ENCODE measurements at regions not wholly inside any gene's neighbourhood (a gene's known extent, or its start where the extent isn't known, plus 50 kb on each side); places are given as distances from the start of the nearest gene placed in this dataset.

GRCh38 chr2:49840428-49840975, 686.2 kb upstream of the FSHR start:
- no peak for DNase-seq
- no peaks in the 10 kb centered on the region for H3K4me1 ChIP-seq (ENCODE audit: insufficient read depth)
- no peak overlapping the region for H3K27ac ChIP-seq
- intact Hi-C loops (cut with DNase I) = no loop called here
- TF ChIP-seq CTCF (IDR thresholded peaks at IDR 0.05) = no peak
- no peak for TF ChIP-seq EP300 (IDR thresholded peaks at IDR 0.05)
- no peak for TF ChIP-seq POLR2A (IDR thresholded peaks at IDR 0.05)
- H3K27me3 ChIP-seq = no peaks in the 10 kb centered on the region
- no peaks in the 10 kb centered on the region for H3K36me3 ChIP-seq
- WGBS, 3 donors = 66 to 69% (median 67%) methylated on average over 5 of the region's 5 CpGs
- H3K4me3 ChIP-seq = no peak overlapping the region
- H3K9me3 ChIP-seq = no peaks in the 10 kb centered on the region

- H3K27ac ChIP-seq = no peak overlapping the region
Measured at GRCh38 chr2:49839818-49840217, 685.5 kb upstream of the FSHR start.

GRCh38 chr2:49837561-49838293, 683.4 kb upstream of the FSHR start:
- no peaks in the 10 kb centered on the region for H3K36me3 ChIP-seq
- H3K4me1 ChIP-seq (ENCODE audit: insufficient read depth) = no peaks in the 10 kb centered on the region
- TF ChIP-seq POLR2A (IDR thresholded peaks at IDR 0.05) = no peak
- no peak for TF ChIP-seq CTCF (IDR thresholded peaks at IDR 0.05)
- no peaks in the 10 kb centered on the region for H3K27me3 ChIP-seq
- no peak overlapping the region for H3K27ac ChIP-seq
- no peak overlapping the region for H3K4me3 ChIP-seq
- intact Hi-C loops (cut with DNase I) = no loop called here
- no peaks in the 10 kb centered on the region for H3K9me3 ChIP-seq
- DNase-seq = no peak
- WGBS, 3 donors = 7 to 10% (median 9%) methylated on average over 7 of the region's 7 CpGs

More at GRCh38 chr2:49839818-49840217, 685.5 kb upstream of the FSHR start:
- no peaks in the 10 kb centered on the region for H3K4me1 ChIP-seq (ENCODE audit: insufficient read depth)
- H3K4me3 ChIP-seq = no peak overlapping the region
- H3K9me3 ChIP-seq = no peaks in the 10 kb centered on the region
- WGBS, 3 donors = 59 to 66% (median 65%) methylated on average over 5 of the region's 5 CpGs
- DNase-seq = no peak
- H3K27me3 ChIP-seq = no peaks in the 10 kb centered on the region
- no peaks in the 10 kb centered on the region for H3K36me3 ChIP-seq
- intact Hi-C loops (cut with DNase I) = no loop called here
- no peak for TF ChIP-seq CTCF (IDR thresholded peaks at IDR 0.05)
- no peak for TF ChIP-seq EP300 (IDR thresholded peaks at IDR 0.05)
- no peak for TF ChIP-seq POLR2A (IDR thresholded peaks at IDR 0.05)

GRCh38 chr2:49836017-49836416, 681.7 kb upstream of the FSHR start:
- H3K36me3 ChIP-seq = no peaks in the 10 kb centered on the region
- no peak overlapping the region for H3K27ac ChIP-seq
- H3K4me1 ChIP-seq (ENCODE audit: insufficient read depth) = no peaks in the 10 kb centered on the region
- H3K27me3 ChIP-seq = no peaks in the 10 kb centered on the region
- no peaks in the 10 kb centered on the region for H3K9me3 ChIP-seq
- TF ChIP-seq CTCF (IDR thresholded peaks at IDR 0.05) = no peak
- no peak for TF ChIP-seq POLR2A (IDR thresholded peaks at IDR 0.05)
- TF ChIP-seq EP300 (IDR thresholded peaks at IDR 0.05) = no peak
- no peak overlapping the region for H3K4me3 ChIP-seq
- intact Hi-C loops (cut with DNase I) = no loop called here
- WGBS, 3 donors = 81 to 86% (median 83%) methylated on average over 3 of the region's 3 CpGs
- no peak for DNase-seq

Data from ovary (tissue), 7 donors.